HCT116 (cell line): ENCODE measurements at regions not wholly inside any gene's neighbourhood (a gene's known extent, or its start where the extent isn't known, plus 50 kb on each side); places are given as distances from the start of the nearest gene placed in this dataset.

Source experiments
- ATAC-seq: fragments of 200-7000 bp; cut with Tn5 transposase; 2 replicates; pipeline ENCODE4 v1.9.1; 2020; ENCODE audit warnings: mild to moderate bottlenecking, moderate library complexity
- BruUV-seq: library from RNA; stranded (reverse); fragments of 400-500 nt; replicated peaks from 2 replicates; lab custom pipeline; 2021; lab: Mats Ljungman, UMichigan
- CTCF ChIA-PET: fragments of 300-600 bp; sonication (Branson Sonifier 250); formaldehyde crosslinking; loops from one replicate; lab custom pipeline; 2021; ENCODE audit warnings: antibody characterized with exemption; lab: Charles Lee
- POLR2A ChIA-PET: fragments of 300-600, 350-600 bp; sonication (Branson Sonifier 250); formaldehyde crosslinking; loops from one replicate; lab custom pipeline; 2021; ENCODE audit warnings: antibody characterized with exemption; lab: Charles Lee
- RAD21 ChIA-PET, 2 experiments: fragments of 300-600 bp; sonication (Branson Sonifier 250); formaldehyde crosslinking; loops; one replicate each; lab custom pipeline; 2023; ENCODE audit warnings: low total read pairs in 2 of 2; ENCODE audit not compliant: uncharacterized antibody in 2 of 2, unreplicated experiment in 2 of 2, low non-redundant PET in 1 of 2; lab: Charles Lee
- DNase-seq: peaks from one replicate; pipeline ENCODE4 v3.0.0-alpha.2; 2010; ENCODE audit warnings: low read depth, low spot score
- H2AFZ ChIP-seq: fragments of 200-600 bp; shearing (Covaris generic), sonication (generic); 2 replicates; pipeline ENCODE4 v1.6.1; 2017; ENCODE audit warnings: low read depth, mixed run types, mixed read lengths, antibody characterized with exemption, low read length; ENCODE audit not compliant: poor library complexity, severe bottlenecking
- H3K27ac ChIP-seq: 2 replicates; pipeline ENCODE4 v1.5.1; 2012; ENCODE audit warnings: low read depth, low read length
- H3K27me3 ChIP-seq: fragments of 200-600 bp; sonication (generic); 2 replicates; pipeline ENCODE4 v1.6.1; 2016; ENCODE audit warnings: mixed run types, low read length, mixed read lengths; ENCODE audit not compliant: insufficient read depth
- H3K36me3 ChIP-seq, 2 experiments: fragments of 200-500 bp in 1 of 2; fragments of 200-600 bp in 1 of 2; sonication (Bioruptor generic) in 1 of 2; sonication (generic) in 1 of 2; 2 replicates each; pipeline versions ENCODE4 v1.5.1 to v1.6.1; 2014 to 2016; ENCODE audit warnings: low read length in 2 of 2, inconsistent platforms in 1 of 2, mixed read lengths in 1 of 2, mixed run types in 1 of 2; ENCODE audit not compliant: insufficient read depth in 2 of 2, control insufficient read depth in 1 of 2
- H3K4me1 ChIP-seq, 2 experiments: fragments of 200-600 bp in 1 of 2; sonication (generic) in 1 of 2; 2 replicates each; pipeline versions ENCODE4 v1.5.1 to v1.6.1; 2012 to 2017; ENCODE audit warnings: low read length in 2 of 2, inconsistent platforms in 1 of 2, mild to moderate bottlenecking in 1 of 2, mixed read lengths in 1 of 2, mixed run types in 1 of 2, moderate library complexity in 1 of 2; ENCODE audit not compliant: insufficient read depth in 2 of 2, control insufficient read depth in 1 of 2
- H3K4me2 ChIP-seq: fragments of 200-600 bp; sonication (generic); 2 replicates; pipeline ENCODE4 v1.6.1; 2017; ENCODE audit warnings: mixed run types, low read length, mixed read lengths
- H3K4me3 ChIP-seq, 2 experiments: fragments of 200-600 bp in 1 of 2; sonication (generic) in 1 of 2; replicated peaks in 1 of 2; 2 replicates each; pipeline ENCODE4 v1.5.1; 2011 to 2016; ENCODE audit warnings: low read length in 2 of 2, control low read depth in 1 of 2, low read depth in 1 of 2, mild to moderate bottlenecking in 1 of 2, mixed read lengths in 1 of 2, mixed run types in 1 of 2
- H3K79me2 ChIP-seq: fragments of 200-600 bp; sonication (generic); 2 replicates; pipeline ENCODE4 v1.6.1; 2017; ENCODE audit warnings: mild to moderate bottlenecking, mixed run types, low read length, moderate library complexity, mixed read lengths; ENCODE audit not compliant: insufficient read depth
- H3K9ac ChIP-seq: fragments of 200-600 bp; sonication (generic); 2 replicates; pipeline ENCODE4 v1.6.1; 2016; ENCODE audit warnings: low read length, mixed read lengths
- H3K9me2 ChIP-seq: fragments of 200-600 bp; sonication (generic), shearing (Covaris generic); 2 replicates; pipeline ENCODE4 v1.6.1; 2017; ENCODE audit warnings: mixed run types, mild to moderate bottlenecking, moderate library complexity; ENCODE audit not compliant: insufficient read depth
- H3K9me3 ChIP-seq, 2 experiments: fragments of 200-500 bp in 1 of 2; fragments of 200-600 bp in 1 of 2; sonication (Bioruptor generic) in 1 of 2; sonication (generic) in 1 of 2; 2 replicates each; pipeline ENCODE4 v1.6.1; 2014 to 2017; ENCODE audit warnings: low read length in 2 of 2, mixed read lengths in 2 of 2, inconsistent platforms in 1 of 2, low read depth in 1 of 2, mild to moderate bottlenecking in 1 of 2, mixed run types in 1 of 2, moderate library complexity in 1 of 2; ENCODE audit not compliant: control insufficient read depth in 1 of 2, insufficient read depth in 1 of 2
- H4K20me1 ChIP-seq: fragments of 200-600 bp; sonication (generic), shearing (Covaris generic); 2 replicates; pipeline ENCODE4 v1.6.1; 2017; ENCODE audit warnings: mixed run types, mild to moderate bottlenecking, moderate library complexity; ENCODE audit not compliant: insufficient read depth
- CEBPB ChIP-seq: IDR thresholded peaks from 2 replicates; pipeline ENCODE4 v1.6.1; 2012; ENCODE audit warnings: low read depth
- EZH2 ChIP-seq: fragments of 200-600 bp; sonication (generic); IDR thresholded peaks from 2 replicates; pipeline ENCODE4 v1.6.1; 2017; ENCODE audit warnings: antibody characterized with exemption, mixed run types
- JUND ChIP-seq: IDR thresholded peaks from 2 replicates; pipeline ENCODE4 v1.6.1; 2012
- RAD21 ChIP-seq: IDR thresholded peaks from 2 replicates; pipeline ENCODE4 v1.6.1; 2012; ENCODE audit warnings: low read depth, mild to moderate bottlenecking
- SIN3A ChIP-seq: IDR thresholded peaks from 2 replicates; pipeline ENCODE4 v1.6.1; 2012; ENCODE audit warnings: low read depth
- ZFX ChIP-seq: fragments of 450-650 bp; IDR thresholded peaks from 2 replicates; pipeline ENCODE4 v1.6.1; 2017
- intact Hi-C: fragments of 100-400 bp; cut with micrococcal nuclease; formaldehyde crosslinking; loops from 2 replicates; pipeline ENCODE4 v1.10.0; 2022
- TF ChIP-seq, protein P1 (sequence below), 3 experiments: fragments of 200-600 bp in 1 of 3; sonication (generic) in 1 of 3; IDR thresholded peaks in 2 of 3; conservative IDR thresholded peaks in 1 of 3; 2 replicates each; pipeline ENCODE4 v1.5.1; 2012 to 2017; ENCODE audit warnings: low read depth in 2 of 3, low read length in 2 of 3, antibody characterized with exemption in 1 of 3, borderline replicate concordance in 1 of 3, control low read depth in 1 of 3, mild to moderate bottlenecking in 1 of 3, mixed read lengths in 1 of 3, mixed run types in 1 of 3, moderate library complexity in 1 of 3; ENCODE audit not compliant: insufficient read depth in 1 of 3

GRCh38 chr9:115391168-115391825 lies 273.3 kb upstream of the TNC start:
- Histone ChIP-seq H3K27ac (no peak overlapping the region), H3K79me2 (no peaks in the 10 kb centered on the region), H3K4me2 (no peak overlapping the region), H4K20me1 (no peaks in the 10 kb centered on the region), H3K36me3 (no peaks in the 10 kb centered on the region), H3K4me1 (no peaks in the 10 kb centered on the region), H3K9me3 (no peaks in the 10 kb centered on the region), H3K4me3 (no peak overlapping the region), H2AFZ (no peak overlapping the region), H3K9ac (no peak overlapping the region), H3K9me2 (no peaks in the 10 kb centered on the region), H3K27me3 (no peaks in the 10 kb centered on the region)
- DNase-seq (no peak), ATAC-seq (no peak)
- TF ChIP-seq EZH2 (no peak), ZFX (no peak), SIN3A (no peak), JUND (no peak), RAD21 (no peak), CEBPB (no peak)
- TF ChIP-seq, protein P1, sequence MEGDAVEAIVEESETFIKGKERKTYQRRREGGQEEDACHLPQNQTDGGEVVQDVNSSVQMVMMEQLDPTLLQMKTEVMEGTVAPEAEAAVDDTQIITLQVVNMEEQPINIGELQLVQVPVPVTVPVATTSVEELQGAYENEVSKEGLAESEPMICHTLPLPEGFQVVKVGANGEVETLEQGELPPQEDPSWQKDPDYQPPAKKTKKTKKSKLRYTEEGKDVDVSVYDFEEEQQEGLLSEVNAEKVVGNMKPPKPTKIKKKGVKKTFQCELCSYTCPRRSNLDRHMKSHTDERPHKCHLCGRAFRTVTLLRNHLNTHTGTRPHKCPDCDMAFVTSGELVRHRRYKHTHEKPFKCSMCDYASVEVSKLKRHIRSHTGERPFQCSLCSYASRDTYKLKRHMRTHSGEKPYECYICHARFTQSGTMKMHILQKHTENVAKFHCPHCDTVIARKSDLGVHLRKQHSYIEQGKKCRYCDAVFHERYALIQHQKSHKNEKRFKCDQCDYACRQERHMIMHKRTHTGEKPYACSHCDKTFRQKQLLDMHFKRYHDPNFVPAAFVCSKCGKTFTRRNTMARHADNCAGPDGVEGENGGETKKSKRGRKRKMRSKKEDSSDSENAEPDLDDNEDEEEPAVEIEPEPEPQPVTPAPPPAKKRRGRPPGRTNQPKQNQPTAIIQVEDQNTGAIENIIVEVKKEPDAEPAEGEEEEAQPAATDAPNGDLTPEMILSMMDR (IDR thresholded peaks at IDR 0.05 in 2 of 3, conservative IDR thresholded peaks at IDR 0.05 in 1 of 3; ENCODE audit: borderline replicate concordance in 1 of 3, insufficient read depth in 1 of 3, low read depth in 2 of 3, low read length in 2 of 3), result no peak
- ChIA-PET RAD21 (no interaction called here), POLR2A (no interaction called here), CTCF (no interaction called here)
- intact Hi-C loops, result no loop called here
- no TSS peak for BruUV-seq
